ENCODE measurements at regions not wholly inside any gene's neighbourhood (a gene's known extent, or its start where the extent isn't known, plus 50 kb on each side); places are given as distances from the start of the nearest gene placed in this dataset.

DNA sequence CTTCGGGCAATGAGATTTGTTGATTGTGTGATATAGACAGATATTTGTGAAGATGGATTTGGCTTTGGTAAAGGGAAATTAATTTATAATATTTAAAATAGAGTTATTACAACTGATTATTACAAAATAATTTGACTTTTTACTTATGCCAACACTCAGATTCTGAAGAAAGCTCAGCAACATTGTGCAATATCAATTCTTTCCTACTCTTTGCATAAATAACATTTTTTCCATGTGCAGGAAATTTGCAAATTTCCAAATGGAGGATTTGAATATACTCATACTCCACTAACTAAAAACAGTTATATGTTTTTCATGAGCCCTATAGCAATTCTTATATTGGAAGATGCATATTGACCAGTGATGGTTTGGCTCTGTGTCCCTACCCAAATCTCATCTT is 676.4 kb upstream of the ADAMTS5 start:
- ATAC-seq (ENCODE audit: insufficient read depth, low FRiP score) (no peak), DNase-seq (peak in 1 of 3 donors; percentile 28)
- Histone ChIP-seq H3K9ac (ENCODE audit: insufficient read depth in 1 of 2, low read length in 2 of 2) (no peak overlapping the region), H3K4me1 (ENCODE audit: control insufficient read depth in 5 of 5, insufficient read depth in 5 of 5, low read length in 5 of 5) (peaks cover 0 to 2% (median 0%) of the 10 kb centered on the region in 5 donors), H3K36me3 (ENCODE audit: control insufficient read depth in 4 of 4, insufficient read depth in 4 of 4, low read length in 4 of 4) (no peaks in the 10 kb centered on the region), H3K27me3 (ENCODE audit: control insufficient read depth in 3 of 3, insufficient read depth in 3 of 3, low read length in 2 of 3) (no peaks in the 10 kb centered on the region), H3K27ac (ENCODE audit: low read depth in 1 of 2, low read length in 1 of 2) (no peak overlapping the region), H3K9me3 (ENCODE audit: control insufficient read depth in 4 of 4, insufficient read depth in 3 of 4, low read length in 3 of 4) (no peaks in the 10 kb centered on the region), H3K4me3 (no peak overlapping the region)
- 81 to 94% methylated on average over 1 of the region's 1 CpG for WGBS, 2 donors
- TF ChIP-seq, protein P1, sequence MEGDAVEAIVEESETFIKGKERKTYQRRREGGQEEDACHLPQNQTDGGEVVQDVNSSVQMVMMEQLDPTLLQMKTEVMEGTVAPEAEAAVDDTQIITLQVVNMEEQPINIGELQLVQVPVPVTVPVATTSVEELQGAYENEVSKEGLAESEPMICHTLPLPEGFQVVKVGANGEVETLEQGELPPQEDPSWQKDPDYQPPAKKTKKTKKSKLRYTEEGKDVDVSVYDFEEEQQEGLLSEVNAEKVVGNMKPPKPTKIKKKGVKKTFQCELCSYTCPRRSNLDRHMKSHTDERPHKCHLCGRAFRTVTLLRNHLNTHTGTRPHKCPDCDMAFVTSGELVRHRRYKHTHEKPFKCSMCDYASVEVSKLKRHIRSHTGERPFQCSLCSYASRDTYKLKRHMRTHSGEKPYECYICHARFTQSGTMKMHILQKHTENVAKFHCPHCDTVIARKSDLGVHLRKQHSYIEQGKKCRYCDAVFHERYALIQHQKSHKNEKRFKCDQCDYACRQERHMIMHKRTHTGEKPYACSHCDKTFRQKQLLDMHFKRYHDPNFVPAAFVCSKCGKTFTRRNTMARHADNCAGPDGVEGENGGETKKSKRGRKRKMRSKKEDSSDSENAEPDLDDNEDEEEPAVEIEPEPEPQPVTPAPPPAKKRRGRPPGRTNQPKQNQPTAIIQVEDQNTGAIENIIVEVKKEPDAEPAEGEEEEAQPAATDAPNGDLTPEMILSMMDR (IDR thresholded peaks at IDR 0.05; ENCODE audit: control extremely low read depth, extremely low read depth) = no peak

DNA sequence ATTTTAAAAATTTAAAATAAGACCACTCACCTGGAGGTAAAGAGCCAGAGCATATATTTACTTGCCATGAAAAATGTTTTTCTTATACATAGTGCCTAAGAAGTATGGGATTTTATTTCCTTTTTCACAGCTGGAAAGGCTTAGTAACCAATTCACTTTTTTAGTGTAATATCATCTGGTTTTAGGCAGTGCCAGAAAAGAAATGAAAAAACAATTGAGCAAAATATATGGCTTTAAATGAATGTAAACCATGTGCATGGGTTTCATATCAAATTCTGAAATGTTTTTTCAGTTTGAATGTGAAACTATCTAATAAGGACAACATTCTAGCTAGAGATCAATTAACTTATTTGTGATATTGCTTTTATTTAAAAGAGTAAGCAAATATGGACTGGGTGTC is 672.4 kb upstream of the ADAMTS5 start:
- no peak for ATAC-seq (ENCODE audit: insufficient read depth, low FRiP score)
- Histone ChIP-seq H3K9me3 (ENCODE audit: control insufficient read depth in 4 of 4, insufficient read depth in 3 of 4, low read length in 3 of 4) (no peaks in the 10 kb centered on the region), H3K9ac (ENCODE audit: insufficient read depth in 1 of 2, low read length in 2 of 2) (no peak overlapping the region), H3K4me1 (ENCODE audit: control insufficient read depth in 5 of 5, insufficient read depth in 5 of 5, low read length in 5 of 5) (no peaks in the 10 kb centered on the region), H3K27ac (ENCODE audit: low read depth in 1 of 2, low read length in 1 of 2) (no peak overlapping the region), H3K4me3 (no peak overlapping the region), H3K36me3 (ENCODE audit: control insufficient read depth in 4 of 4, insufficient read depth in 4 of 4, low read length in 4 of 4) (no peaks in the 10 kb centered on the region), H3K27me3 (ENCODE audit: control insufficient read depth in 3 of 3, insufficient read depth in 3 of 3, low read length in 2 of 3) (no peaks in the 10 kb centered on the region)
- TF ChIP-seq, protein P1 (IDR thresholded peaks at IDR 0.05; ENCODE audit: control extremely low read depth, extremely low read depth) = no peak
- DNase-seq = peak in 1 of 3 donors; percentile 13

GRCh38 chr21:27636656-27637055 is 669.8 kb upstream of the ADAMTS5 start:
- DNase-seq (no peak), ATAC-seq (ENCODE audit: insufficient read depth, low FRiP score) (no peak)
- H3K9ac ChIP-seq (ENCODE audit: insufficient read depth in 1 of 2, low read length in 2 of 2) = no peak overlapping the region
- no peaks in the 10 kb centered on the region for H3K9me3 ChIP-seq (ENCODE audit: control insufficient read depth in 4 of 4, insufficient read depth in 3 of 4, low read length in 3 of 4)
- H3K27me3 ChIP-seq (ENCODE audit: control insufficient read depth in 3 of 3, insufficient read depth in 3 of 3, low read length in 2 of 3) = no peaks in the 10 kb centered on the region
- WGBS, 2 donors = 43 to 66% methylated on average over 2 of the region's 2 CpGs
- TF ChIP-seq, protein P1 (IDR thresholded peaks at IDR 0.05; ENCODE audit: control extremely low read depth, extremely low read depth) = no peak
- H3K4me3 ChIP-seq = no peak overlapping the region
- H3K4me1 ChIP-seq (ENCODE audit: control insufficient read depth in 5 of 5, insufficient read depth in 5 of 5, low read length in 5 of 5) = no peaks in the 10 kb centered on the region
- no peaks in the 10 kb centered on the region for H3K36me3 ChIP-seq (ENCODE audit: control insufficient read depth in 4 of 4, insufficient read depth in 4 of 4, low read length in 4 of 4)
- no peak overlapping the region for H3K27ac ChIP-seq (ENCODE audit: low read depth in 1 of 2, low read length in 1 of 2)

GRCh38 chr21:27633631-27634030 is 666.7 kb upstream of the ADAMTS5 start:
- no peaks in the 10 kb centered on the region for H3K27me3 ChIP-seq (ENCODE audit: control insufficient read depth in 3 of 3, insufficient read depth in 3 of 3, low read length in 2 of 3)
- H3K9me3 ChIP-seq (ENCODE audit: control insufficient read depth in 4 of 4, insufficient read depth in 3 of 4, low read length in 3 of 4) = no peaks in the 10 kb centered on the region
- no peak overlapping the region for H3K9ac ChIP-seq (ENCODE audit: insufficient read depth in 1 of 2, low read length in 2 of 2)
- DNase-seq (no peak), ATAC-seq (ENCODE audit: insufficient read depth, low FRiP score) (no peak)
- 74 to 83% methylated on average over 3 of the region's 3 CpGs for WGBS, 2 donors
- no peaks in the 10 kb centered on the region for H3K36me3 ChIP-seq (ENCODE audit: control insufficient read depth in 4 of 4, insufficient read depth in 4 of 4, low read length in 4 of 4)
- no peak overlapping the region for H3K27ac ChIP-seq (ENCODE audit: low read depth in 1 of 2, low read length in 1 of 2)
- no peaks in the 10 kb centered on the region for H3K4me1 ChIP-seq (ENCODE audit: control insufficient read depth in 5 of 5, insufficient read depth in 5 of 5, low read length in 5 of 5)
- TF ChIP-seq, protein P1 (IDR thresholded peaks at IDR 0.05; ENCODE audit: control extremely low read depth, extremely low read depth) = no peak
- H3K4me3 ChIP-seq = no peak overlapping the region

Measured in lung (tissue), 11 donors.